ENCODE measurements at regions not wholly inside any gene's neighbourhood (a gene's known extent, or its start where the extent isn't known, plus 50 kb on each side); places are given as distances from the start of the nearest gene placed in this dataset.

DNA sequence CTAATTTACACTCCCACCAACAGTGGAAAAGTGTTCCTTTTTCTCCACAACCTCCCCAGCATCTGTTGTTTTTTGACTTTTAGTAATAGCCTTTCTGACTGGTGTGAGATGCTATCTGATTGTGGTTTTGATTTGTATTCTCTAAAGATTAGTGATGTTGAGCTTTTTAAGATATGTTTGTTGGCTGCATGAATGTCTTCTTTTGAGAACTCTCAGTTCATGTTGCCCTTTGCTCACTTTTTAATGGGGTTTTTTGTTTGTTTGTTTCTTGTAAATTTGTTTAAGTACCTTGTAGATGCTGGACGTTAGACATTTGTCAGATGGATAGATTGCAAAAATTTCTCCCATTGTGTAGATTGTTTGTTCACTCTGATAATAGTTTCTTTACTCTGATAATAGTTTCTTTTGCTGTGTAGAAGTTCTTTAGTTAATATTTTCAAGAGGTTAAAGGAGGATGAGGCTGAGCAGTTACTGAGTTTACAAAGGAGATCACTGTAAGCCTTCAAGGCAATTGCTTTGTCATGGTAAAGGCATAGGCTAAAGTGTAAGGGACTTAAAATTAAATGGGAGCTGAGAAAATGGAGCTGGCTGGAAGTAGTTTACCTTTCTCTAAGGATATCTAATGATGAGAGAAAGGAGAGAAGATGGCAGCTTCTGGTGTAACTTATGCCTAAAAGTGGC, 323.4 kb downstream of the PCDH7 start:
- DNase-seq: peak in 1 of 5 donors; percentile 4
- no peak for FAIRE-seq
- Histone ChIP-seq H3K27ac (ENCODE audit: low read depth in 2 of 2, low read length in 2 of 2) (no peak overlapping the region), H3K4me3 (ENCODE audit: low read length in 3 of 3) (no peak overlapping the region), H3K36me3 (ENCODE audit: control insufficient read depth in 2 of 3, insufficient read depth in 3 of 3, low read length in 3 of 3) (no peaks in the 10 kb centered on the region), H3K9me3 (ENCODE audit: control insufficient read depth in 2 of 3, insufficient read depth in 1 of 3, low read length in 3 of 3) (no peaks in the 10 kb centered on the region), H3K4me1 (ENCODE audit: control insufficient read depth in 2 of 3, insufficient read depth in 2 of 3, low read depth in 1 of 3, low read length in 3 of 3) (no peaks in the 10 kb centered on the region), H3K27me3 (ENCODE audit: control insufficient read depth, insufficient read depth, low read length) (no peaks in the 10 kb centered on the region), H3K9ac (ENCODE audit: low read length in 3 of 3) (no peak overlapping the region)
- intact Hi-C loops (cut with DNase I): no loop called here
- TF ChIP-seq, protein P1, sequence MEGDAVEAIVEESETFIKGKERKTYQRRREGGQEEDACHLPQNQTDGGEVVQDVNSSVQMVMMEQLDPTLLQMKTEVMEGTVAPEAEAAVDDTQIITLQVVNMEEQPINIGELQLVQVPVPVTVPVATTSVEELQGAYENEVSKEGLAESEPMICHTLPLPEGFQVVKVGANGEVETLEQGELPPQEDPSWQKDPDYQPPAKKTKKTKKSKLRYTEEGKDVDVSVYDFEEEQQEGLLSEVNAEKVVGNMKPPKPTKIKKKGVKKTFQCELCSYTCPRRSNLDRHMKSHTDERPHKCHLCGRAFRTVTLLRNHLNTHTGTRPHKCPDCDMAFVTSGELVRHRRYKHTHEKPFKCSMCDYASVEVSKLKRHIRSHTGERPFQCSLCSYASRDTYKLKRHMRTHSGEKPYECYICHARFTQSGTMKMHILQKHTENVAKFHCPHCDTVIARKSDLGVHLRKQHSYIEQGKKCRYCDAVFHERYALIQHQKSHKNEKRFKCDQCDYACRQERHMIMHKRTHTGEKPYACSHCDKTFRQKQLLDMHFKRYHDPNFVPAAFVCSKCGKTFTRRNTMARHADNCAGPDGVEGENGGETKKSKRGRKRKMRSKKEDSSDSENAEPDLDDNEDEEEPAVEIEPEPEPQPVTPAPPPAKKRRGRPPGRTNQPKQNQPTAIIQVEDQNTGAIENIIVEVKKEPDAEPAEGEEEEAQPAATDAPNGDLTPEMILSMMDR (IDR thresholded peaks at IDR 0.05; ENCODE audit: borderline replicate concordance, extremely low read depth, insufficient read depth): no peak

GRCh38 chr4:31045151-31045550, 325.0 kb downstream of the PCDH7 start:
- no peak overlapping the region for H3K27ac ChIP-seq (ENCODE audit: low read depth in 2 of 2, low read length in 2 of 2)
- no peak overlapping the region for H3K9ac ChIP-seq (ENCODE audit: low read length in 3 of 3)
- DNase-seq (no peak), FAIRE-seq (no peak)
- no peak overlapping the region for H3K4me3 ChIP-seq (ENCODE audit: low read length in 3 of 3)
- H3K27me3 ChIP-seq (ENCODE audit: control insufficient read depth, insufficient read depth, low read length): no peaks in the 10 kb centered on the region
- intact Hi-C loops (cut with DNase I): no loop called here
- no peaks in the 10 kb centered on the region for H3K9me3 ChIP-seq (ENCODE audit: control insufficient read depth in 2 of 3, insufficient read depth in 1 of 3, low read length in 3 of 3)
- no peaks in the 10 kb centered on the region for H3K4me1 ChIP-seq (ENCODE audit: control insufficient read depth in 2 of 3, insufficient read depth in 2 of 3, low read depth in 1 of 3, low read length in 3 of 3)
- H3K36me3 ChIP-seq (ENCODE audit: control insufficient read depth in 2 of 3, insufficient read depth in 3 of 3, low read length in 3 of 3): no peaks in the 10 kb centered on the region
- TF ChIP-seq, protein P1 (IDR thresholded peaks at IDR 0.05; ENCODE audit: borderline replicate concordance, extremely low read depth, insufficient read depth): no peak

DNA sequence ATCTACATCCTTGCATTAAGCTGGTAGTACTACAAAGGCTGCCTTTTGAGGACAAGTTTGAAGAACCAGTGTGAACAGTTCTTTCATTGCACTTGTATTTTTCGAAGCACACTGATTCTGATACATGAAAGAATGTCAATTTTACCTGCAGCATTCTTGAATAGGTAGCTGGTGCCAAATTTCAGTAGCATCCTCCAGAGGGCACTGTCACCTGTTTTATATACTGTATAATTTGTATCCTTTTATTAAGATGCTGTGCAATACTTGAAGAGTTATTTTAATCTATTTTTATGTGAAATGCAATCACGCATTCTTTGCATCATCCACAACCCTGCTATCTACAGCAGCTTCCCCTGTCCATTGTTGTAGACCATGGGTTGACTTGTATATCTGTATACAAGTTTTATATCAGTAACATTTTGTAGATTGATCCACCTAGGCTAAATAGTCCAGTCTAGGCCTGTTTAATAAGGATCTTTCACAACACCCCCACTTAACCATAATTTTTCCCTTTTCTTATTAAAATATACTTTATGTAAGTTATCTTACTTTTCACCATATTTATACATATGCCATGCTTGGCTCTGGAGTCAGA, 325.7 kb downstream of the PCDH7 start:
- no peak overlapping the region for H3K4me3 ChIP-seq (ENCODE audit: low read length in 3 of 3)
- DNase-seq: peak in 1 of 5 donors; percentile 25
- H3K9me3 ChIP-seq (ENCODE audit: control insufficient read depth in 2 of 3, insufficient read depth in 1 of 3, low read length in 3 of 3): no peaks in the 10 kb centered on the region
- no peak for FAIRE-seq
- H3K4me1 ChIP-seq (ENCODE audit: control insufficient read depth in 2 of 3, insufficient read depth in 2 of 3, low read depth in 1 of 3, low read length in 3 of 3): no peaks in the 10 kb centered on the region
- no peaks in the 10 kb centered on the region for H3K27me3 ChIP-seq (ENCODE audit: control insufficient read depth, insufficient read depth, low read length)
- intact Hi-C loops (cut with DNase I): no loop called here
- H3K9ac ChIP-seq (ENCODE audit: low read length in 3 of 3): no peak overlapping the region
- TF ChIP-seq, protein P1 (IDR thresholded peaks at IDR 0.05; ENCODE audit: borderline replicate concordance, extremely low read depth, insufficient read depth): peak; percentile 15
- H3K27ac ChIP-seq (ENCODE audit: low read depth in 2 of 2, low read length in 2 of 2): no peak overlapping the region
- no peaks in the 10 kb centered on the region for H3K36me3 ChIP-seq (ENCODE audit: control insufficient read depth in 2 of 3, insufficient read depth in 3 of 3, low read length in 3 of 3)

All from kidney (tissue), 13 donors.